GM23338 (cell line): ENCODE measurements at regions not wholly inside any gene's neighbourhood (a gene's known extent, or its start where the extent isn't known, plus 50 kb on each side); places are given as distances from the start of the nearest gene placed in this dataset.

Experiments used
- CREB1 ChIP-seq: fragments of 250-450 bp; sonication (Bioruptor Pico); IDR thresholded peaks from 2 replicates; pipeline ENCODE4 v1.5.0; 2020; ENCODE audit warnings: low read depth, mild to moderate bottlenecking, moderate library complexity
- CTCF ChIP-seq, 2 experiments: fragments of 200-600 bp in 1 of 2; sonication (generic) in 1 of 2; conservative IDR thresholded peaks; 2 replicates each; pipeline versions ENCODE4 v1.5.1 to v1.6.1; 2016 to 2017; ENCODE audit warnings: antibody characterized with exemption in 2 of 2, low read depth in 2 of 2, mild to moderate bottlenecking in 2 of 2, moderate library complexity in 1 of 2
- EZH2phosphoT487 ChIP-seq: fragments of 200-600 bp; sonication (generic); IDR thresholded peaks from one replicate; pipeline ENCODE4 v1.8.1; 2018; ENCODE audit warnings: antibody characterized with exemption; ENCODE audit not compliant: unreplicated experiment

- no peak for TF ChIP-seq CTCF (conservative IDR thresholded peaks at IDR 0.05; ENCODE audit: low read depth in 2 of 2)
- no peak for TF ChIP-seq EZH2phosphoT487
- TF ChIP-seq CREB1 (CRISPR knock-in tag): no peak
Measured at GRCh38 chr11:22479208-22479607, 141.0 kb downstream of the SLC17A6 start.
